ENCODE measurements at regions not wholly inside any gene's neighbourhood (a gene's known extent, or its start where the extent isn't known, plus 50 kb on each side); places are given as distances from the start of the nearest gene placed in this dataset.

GRCh38 chr7:41065663-41066062 is 637.2 kb downstream of the INHBA start:
- H3K4me2 ChIP-seq (ENCODE audit: low read depth, low read length, poor library complexity, severe bottlenecking): no peak overlapping the region
- no peak for TF ChIP-seq CTCF (conservative IDR thresholded peaks at IDR 0.05; ENCODE audit: low read length)
- TF ChIP-seq EZH2phosphoT487 (IDR thresholded peaks at IDR 0.05; ENCODE audit: borderline replicate concordance): no peak
- no peaks in the 10 kb centered on the region for H3F3A ChIP-seq (ENCODE audit: low read depth)
- no peaks in the 10 kb centered on the region for H3K36me3 ChIP-seq (ENCODE audit: insufficient read depth, low read length)
- H3K9me3 ChIP-seq (ENCODE audit: insufficient read depth, low read depth, low read length): no peaks in the 10 kb centered on the region
- no peaks in the 10 kb centered on the region for H4K20me1 ChIP-seq (ENCODE audit: insufficient read depth, low read length, poor library complexity, severe bottlenecking)
- H3K9me2 ChIP-seq (replicated peaks; ENCODE audit: low read depth, low read length): no peaks in the 10 kb centered on the region
- no peak overlapping the region for H3K9ac ChIP-seq (ENCODE audit: low read depth, low read length, poor library complexity, severe bottlenecking)
- no peaks in the 10 kb centered on the region for H3K27me3 ChIP-seq (ENCODE audit: insufficient read depth, low read length, poor library complexity, severe bottlenecking)
- H2AFZ ChIP-seq (ENCODE audit: low read length): no peak overlapping the region
- no peaks in the 10 kb centered on the region for H3K4me1 ChIP-seq (ENCODE audit: insufficient read depth, low read length, poor library complexity, severe bottlenecking)
- H3K4me3 ChIP-seq (ENCODE audit: low read length, poor library complexity, severe bottlenecking): no peak overlapping the region
- H3K79me2 ChIP-seq (ENCODE audit: insufficient read depth, low read length): no peaks in the 10 kb centered on the region

GRCh38 chr7:41063116-41063515 is 639.8 kb downstream of the INHBA start:
- Histone ChIP-seq H4K20me1 (ENCODE audit: insufficient read depth, low read length, poor library complexity, severe bottlenecking) (no peaks in the 10 kb centered on the region), H3K4me3 (ENCODE audit: low read length, poor library complexity, severe bottlenecking) (no peak overlapping the region), H2AFZ (ENCODE audit: low read length) (no peak overlapping the region), H3K4me2 (ENCODE audit: low read depth, low read length, poor library complexity, severe bottlenecking) (no peak overlapping the region), H3K36me3 (ENCODE audit: insufficient read depth, low read length) (no peaks in the 10 kb centered on the region), H3K27me3 (ENCODE audit: insufficient read depth, low read length, poor library complexity, severe bottlenecking) (no peaks in the 10 kb centered on the region), H3K9ac (ENCODE audit: low read depth, low read length, poor library complexity, severe bottlenecking) (no peak overlapping the region), H3K79me2 (ENCODE audit: insufficient read depth, low read length) (no peaks in the 10 kb centered on the region), H3K9me3 (ENCODE audit: insufficient read depth, low read depth, low read length) (no peaks in the 10 kb centered on the region), H3K4me1 (ENCODE audit: insufficient read depth, low read length, poor library complexity, severe bottlenecking) (no peaks in the 10 kb centered on the region), H3K9me2 (replicated peaks; ENCODE audit: low read depth, low read length) (no peaks in the 10 kb centered on the region), H3F3A (ENCODE audit: low read depth) (no peaks in the 10 kb centered on the region)
- no peak for TF ChIP-seq CTCF (conservative IDR thresholded peaks at IDR 0.05; ENCODE audit: low read length)
- TF ChIP-seq EZH2phosphoT487 (IDR thresholded peaks at IDR 0.05; ENCODE audit: borderline replicate concordance): no peak

GRCh38 chr7:41060796-41061195 is 642.1 kb downstream of the INHBA start:
- no peaks in the 10 kb centered on the region for H3K79me2 ChIP-seq (ENCODE audit: insufficient read depth, low read length)

More at GRCh38 chr7:41060796-41061195, 642.1 kb downstream of the INHBA start:
- H3K27me3 ChIP-seq (ENCODE audit: insufficient read depth, low read length, poor library complexity, severe bottlenecking): no peaks in the 10 kb centered on the region
- H2AFZ ChIP-seq (ENCODE audit: low read length): no peak overlapping the region
- H3F3A ChIP-seq (ENCODE audit: low read depth): no peaks in the 10 kb centered on the region
- H3K9me2 ChIP-seq (replicated peaks; ENCODE audit: low read depth, low read length): no peaks in the 10 kb centered on the region
- H4K20me1 ChIP-seq (ENCODE audit: insufficient read depth, low read length, poor library complexity, severe bottlenecking): no peaks in the 10 kb centered on the region
- no peak overlapping the region for H3K4me3 ChIP-seq (ENCODE audit: low read length, poor library complexity, severe bottlenecking)
- no peak overlapping the region for H3K9ac ChIP-seq (ENCODE audit: low read depth, low read length, poor library complexity, severe bottlenecking)
- H3K36me3 ChIP-seq (ENCODE audit: insufficient read depth, low read length): no peaks in the 10 kb centered on the region
- H3K4me2 ChIP-seq (ENCODE audit: low read depth, low read length, poor library complexity, severe bottlenecking): no peak overlapping the region
- H3K4me1 ChIP-seq (ENCODE audit: insufficient read depth, low read length, poor library complexity, severe bottlenecking): no peaks in the 10 kb centered on the region
- no peak for TF ChIP-seq CTCF (conservative IDR thresholded peaks at IDR 0.05; ENCODE audit: low read length)
- no peak for TF ChIP-seq EZH2phosphoT487 (IDR thresholded peaks at IDR 0.05; ENCODE audit: borderline replicate concordance)
- no peaks in the 10 kb centered on the region for H3K9me3 ChIP-seq (ENCODE audit: insufficient read depth, low read depth, low read length)
